COLO668 (cell line): ENCODE measurements at regions not wholly inside any gene's neighbourhood (a gene's known extent, or its start where the extent isn't known, plus 50 kb on each side); places are given as distances from the start of the nearest gene placed in this dataset.
A peak's percentile ranks its signal among the peaks of the same experiment; 100 is the strongest.

Experiments
- DNase-seq: peaks from one replicate; lab custom pipeline; 2025; ENCODE audit not compliant: unreplicated experiment; lab: John Stamatoyannopoulos, UW

- no peak for DNase-seq
Measured at GRCh38 chr18:48488388-48488850, 50.4 kb upstream of the CTIF start.

- DNase-seq = no peak
Measured at GRCh38 chr18:48486754-48487153, 52.1 kb upstream of the CTIF start.

- no peak for DNase-seq
Measured at GRCh38 chr18:48485828-48486405, 52.9 kb upstream of the CTIF start.

GRCh38 chr18:48481092-48481491, 57.7 kb upstream of the CTIF start:
- no peak for DNase-seq

- no peak for DNase-seq
Measured at GRCh38 chr18:48479531-48479930, 59.3 kb upstream of the CTIF start.

GRCh38 chr18:48477348-48477747, 61.5 kb upstream of the CTIF start:
- no peak for DNase-seq

GRCh38 chr18:48476550-48476917, 62.3 kb upstream of the CTIF start:
- DNase-seq = no peak

GRCh38 chr18:48475635-48476549, 62.9 kb upstream of the CTIF start:
- DNase-seq = peak; percentile 45

GRCh38 chr18:48473816-48474215, 64.6 kb upstream of the ZBTB7C start:
- DNase-seq = no peak

- DNase-seq = no peak
Measured at GRCh38 chr18:48472610-48473009, 63.4 kb upstream of the ZBTB7C start.

- no peak for DNase-seq
Measured at GRCh38 chr18:48470484-48471180, 61.4 kb upstream of the ZBTB7C start.

GRCh38 chr18:48468151-48468550, 59.0 kb upstream of the ZBTB7C start:
- no peak for DNase-seq

GRCh38 chr18:48467231-48467630, 58.0 kb upstream of the ZBTB7C start:
- no peak for DNase-seq

- DNase-seq = no peak
Measured at GRCh38 chr18:48462510-48462909, 53.3 kb upstream of the ZBTB7C start.

- DNase-seq = no peak
Measured at GRCh38 chr18:48460929-48461583, 51.9 kb upstream of the ZBTB7C start.

GRCh38 chr18:48459465-48459864, 50.3 kb upstream of the ZBTB7C start:
- DNase-seq = no peak

- DNase-seq = no peak
Measured at GRCh38 chr18:48459016-48459415, 49.8 kb upstream of the ZBTB7C start.
